HEK293T (cell line): ENCODE measurements at regions not wholly inside any gene's neighbourhood (a gene's known extent, or its start where the extent isn't known, plus 50 kb on each side); places are given as distances from the start of the nearest gene placed in this dataset.

ENCODE experiments used
- CTCF ChIA-PET: fragments of 350-600 bp; formaldehyde crosslinking; extraction: SDS; loops from one replicate; lab custom pipeline; 2021; ENCODE audit warnings: antibody characterized with exemption, inconsistent platforms; lab: Yijun Ruan, JAX
- POLR2A ChIA-PET: fragments of 350-600 bp; formaldehyde crosslinking; extraction: SDS; loops from one replicate; lab custom pipeline; 2020; ENCODE audit warnings: antibody characterized with exemption, inconsistent platforms; lab: Yijun Ruan, JAX
- DNase-seq: peaks from one replicate; pipeline ENCODE4 v3.0.0; 2012; ENCODE audit warnings: mixed read lengths; ENCODE audit errors: extremely low spot score
- ARNT ChIP-seq: fragments of 450-650 bp; IDR thresholded peaks from 2 replicates; pipeline ENCODE4 v1.6.1; 2017; ENCODE audit warnings: mild to moderate bottlenecking
- BHLHE40 ChIP-seq: fragments of 450-650 bp; IDR thresholded peaks from 2 replicates; pipeline ENCODE4 v1.6.1; 2016; ENCODE audit warnings: mild to moderate bottlenecking, moderate library complexity, borderline replicate concordance
- CTBP1 ChIP-seq: fragments of 450-650 bp; IDR thresholded peaks from 2 replicates; pipeline ENCODE4 v1.6.1; 2016; ENCODE audit warnings: borderline replicate concordance
- ELF4 ChIP-seq: fragments of 450-650 bp; IDR thresholded peaks from 2 replicates; pipeline ENCODE4 v1.6.1; 2017; ENCODE audit warnings: antibody characterized with exemption
- FOXA1 ChIP-seq: fragments of 450-650 bp; IDR thresholded peaks from 2 replicates; pipeline ENCODE4 v1.6.1; 2016; ENCODE audit warnings: mild to moderate bottlenecking
- FOXK2 ChIP-seq: fragments of 450-650 bp; IDR thresholded peaks from 2 replicates; pipeline ENCODE4 v1.6.1; 2016; ENCODE audit warnings: mild to moderate bottlenecking
- FOXM1 ChIP-seq: fragments of 450-650 bp; IDR thresholded peaks from 2 replicates; pipeline ENCODE4 v1.6.1; 2017; ENCODE audit warnings: mild to moderate bottlenecking, borderline replicate concordance
- HDGF ChIP-seq: fragments of 450-650 bp; IDR thresholded peaks from 2 replicates; pipeline ENCODE4 v1.6.1; 2017; ENCODE audit warnings: antibody characterized with exemption, borderline replicate concordance
- L3MBTL2 ChIP-seq: fragments of 450-650 bp; conservative IDR thresholded peaks from 2 replicates; pipeline ENCODE4 v1.6.1; 2016; ENCODE audit warnings: mild to moderate bottlenecking
- LEF1 ChIP-seq: fragments of 450-650 bp; IDR thresholded peaks from 2 replicates; pipeline ENCODE4 v1.6.1; 2017; ENCODE audit warnings: mild to moderate bottlenecking, borderline replicate concordance
- NFRKB ChIP-seq: fragments of 450-650 bp; IDR thresholded peaks from 2 replicates; pipeline ENCODE4 v1.6.1; 2016; ENCODE audit warnings: mild to moderate bottlenecking, moderate library complexity
- SP1 ChIP-seq: fragments of 450-650 bp; IDR thresholded peaks from 2 replicates; pipeline ENCODE4 v1.6.1; 2017
- SUZ12 ChIP-seq: fragments of 450-650 bp; IDR thresholded peaks from 2 replicates; pipeline ENCODE4 v1.6.1; 2016; ENCODE audit warnings: mild to moderate bottlenecking
- TARDBP ChIP-seq: fragments of 450-650 bp; IDR thresholded peaks from 2 replicates; pipeline ENCODE4 v1.6.1; 2016
- ZNF384 ChIP-seq: fragments of 450-650 bp; IDR thresholded peaks from 2 replicates; pipeline ENCODE4 v1.6.1; 2016
- TF ChIP-seq, protein P1 (sequence below): fragments of 450-650 bp; IDR thresholded peaks from 2 replicates; pipeline ENCODE4 v1.6.1; 2016

DNA sequence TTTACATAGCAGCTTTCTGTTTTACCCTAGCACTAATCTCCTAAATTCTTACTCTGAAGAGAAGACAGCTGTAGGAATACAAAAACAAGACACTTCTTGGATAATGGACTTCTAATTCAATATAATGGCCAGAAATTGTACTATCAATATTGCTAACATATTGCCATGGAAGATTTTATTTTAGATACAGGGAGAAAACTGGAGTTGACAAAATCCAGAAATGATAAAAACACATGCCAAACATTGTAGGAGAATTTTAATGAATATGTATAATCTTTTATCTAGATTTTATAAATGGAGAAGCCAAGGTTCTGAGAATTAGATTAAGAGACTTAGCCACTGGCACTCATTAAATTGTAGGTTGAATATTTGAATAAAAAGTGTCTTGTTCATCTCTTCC lies 1838.8 kb upstream of the LRRTM1 start:
- TF ChIP-seq CTBP1 (no peak), ARNT (no peak), FOXM1 (no peak), BHLHE40 (no peak), FOXK2 (no peak), ZNF384 (no peak)
- TF ChIP-seq, protein P1, sequence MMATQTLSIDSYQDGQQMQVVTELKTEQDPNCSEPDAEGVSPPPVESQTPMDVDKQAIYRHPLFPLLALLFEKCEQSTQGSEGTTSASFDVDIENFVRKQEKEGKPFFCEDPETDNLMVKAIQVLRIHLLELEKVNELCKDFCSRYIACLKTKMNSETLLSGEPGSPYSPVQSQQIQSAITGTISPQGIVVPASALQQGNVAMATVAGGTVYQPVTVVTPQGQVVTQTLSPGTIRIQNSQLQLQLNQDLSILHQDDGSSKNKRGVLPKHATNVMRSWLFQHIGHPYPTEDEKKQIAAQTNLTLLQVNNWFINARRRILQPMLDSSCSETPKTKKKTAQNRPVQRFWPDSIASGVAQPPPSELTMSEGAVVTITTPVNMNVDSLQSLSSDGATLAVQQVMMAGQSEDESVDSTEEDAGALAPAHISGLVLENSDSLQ = no peak
- no peak for DNase-seq
- ChIA-PET POLR2A (no interaction called here), CTCF (no interaction called here)

DNA sequence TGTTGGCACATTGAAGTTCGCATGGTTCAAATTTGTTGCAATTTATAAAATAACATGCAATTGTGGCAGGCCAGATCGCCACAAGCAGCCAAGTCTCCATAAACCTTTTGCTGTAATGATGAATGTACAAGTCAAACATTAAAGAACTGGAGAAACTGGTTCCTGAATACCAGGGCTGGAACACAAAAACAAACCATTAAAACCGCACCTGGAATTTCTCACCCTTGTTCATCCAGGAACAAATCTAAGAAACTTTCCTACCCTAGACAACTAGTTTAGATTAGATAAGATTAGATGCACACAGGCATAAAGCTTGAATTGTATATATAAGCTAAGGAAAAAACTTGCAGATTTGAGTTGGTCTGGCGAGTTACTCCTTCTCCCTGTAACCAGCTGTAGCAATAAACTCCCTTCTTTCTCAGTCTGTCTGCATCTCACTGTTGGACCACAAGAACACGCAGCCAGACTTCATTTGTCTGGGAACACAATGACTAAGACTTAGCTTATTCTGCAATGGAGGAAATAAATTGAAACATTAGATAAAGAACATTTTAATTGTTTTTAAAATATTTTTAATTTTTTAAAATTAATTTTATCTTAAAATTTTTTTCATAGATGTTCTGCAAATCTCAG lies 1835.5 kb upstream of the LRRTM1 start:
- DNase-seq = no peak
- POLR2A ChIA-PET = no interaction called here
- no peak for TF ChIP-seq NFRKB
- TF ChIP-seq SUZ12 = no peak
- no peak for TF ChIP-seq FOXA1
- no peak for TF ChIP-seq HDGF
- no peak for TF ChIP-seq FOXK2
- TF ChIP-seq LEF1 = no peak
- TF ChIP-seq SP1 = no peak
- TF ChIP-seq L3MBTL2 = no peak
- no peak for TF ChIP-seq BHLHE40
- TF ChIP-seq ELF4 = no peak
- no peak for TF ChIP-seq FOXM1
- no peak for TF ChIP-seq ARNT
- TF ChIP-seq ZNF384 = no peak
- CTCF ChIA-PET = no interaction called here

DNA sequence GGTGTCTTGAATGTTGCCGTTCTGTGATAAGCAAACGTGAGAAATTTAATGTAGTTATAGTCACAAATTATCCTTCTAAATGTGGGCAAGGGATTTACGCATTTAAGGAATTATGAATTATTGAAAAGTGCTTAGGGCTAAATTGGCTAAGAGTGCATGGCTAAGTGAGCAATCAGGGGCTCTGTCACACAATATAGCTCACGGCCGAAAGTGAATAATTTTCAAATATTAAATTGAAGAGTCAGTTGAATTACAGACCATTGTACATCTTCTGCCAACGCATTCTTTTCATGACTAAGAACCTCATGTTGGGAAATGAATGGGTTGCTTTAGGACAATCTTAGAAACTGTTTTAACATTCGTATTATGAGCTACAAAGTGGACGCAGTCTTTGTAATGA lies 1832.9 kb upstream of the LRRTM1 start:
- ChIA-PET CTCF (no interaction called here), POLR2A (no interaction called here)
- no peak for DNase-seq
- TF ChIP-seq HDGF = no peak
- no peak for TF ChIP-seq ELF4
- TF ChIP-seq FOXM1 = no peak
- TF ChIP-seq SUZ12 = no peak
- no peak for TF ChIP-seq CTBP1
- TF ChIP-seq TARDBP = no peak
- TF ChIP-seq BHLHE40 = no peak
- no peak for TF ChIP-seq L3MBTL2
- no peak for TF ChIP-seq NFRKB

DNA sequence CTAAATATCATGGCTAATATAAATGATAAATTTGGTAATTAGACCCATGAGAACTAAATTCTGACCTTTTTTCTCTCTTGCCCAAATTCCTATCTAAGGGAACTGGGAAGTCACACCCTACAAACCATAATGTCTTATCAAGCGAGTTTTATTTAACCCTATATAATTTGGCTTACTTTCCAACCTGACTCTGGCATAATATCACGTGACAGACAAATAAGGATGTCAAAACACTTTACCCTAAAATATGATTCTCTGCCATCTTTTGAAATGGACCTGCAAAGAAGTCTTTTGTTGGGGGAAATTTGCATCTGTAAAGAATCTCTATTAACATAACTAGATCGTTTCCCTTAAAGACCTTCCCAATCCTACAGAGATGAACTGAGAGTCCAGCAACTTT lies 1823.5 kb upstream of the LRRTM1 start:
- CTCF ChIA-PET = no interaction called here
- DNase-seq = no peak
- TF ChIP-seq FOXM1 (no peak), BHLHE40 (no peak), NFRKB (no peak), ARNT (no peak), LEF1 (no peak), TARDBP (no peak), SP1 (no peak), SUZ12 (no peak), L3MBTL2 (no peak), ELF4 (no peak), HDGF (no peak), FOXK2 (no peak), ZNF384 (no peak), FOXA1 (no peak), CTBP1 (no peak)
- TF ChIP-seq, protein P1 = no peak
- POLR2A ChIA-PET = no interaction called here

DNA sequence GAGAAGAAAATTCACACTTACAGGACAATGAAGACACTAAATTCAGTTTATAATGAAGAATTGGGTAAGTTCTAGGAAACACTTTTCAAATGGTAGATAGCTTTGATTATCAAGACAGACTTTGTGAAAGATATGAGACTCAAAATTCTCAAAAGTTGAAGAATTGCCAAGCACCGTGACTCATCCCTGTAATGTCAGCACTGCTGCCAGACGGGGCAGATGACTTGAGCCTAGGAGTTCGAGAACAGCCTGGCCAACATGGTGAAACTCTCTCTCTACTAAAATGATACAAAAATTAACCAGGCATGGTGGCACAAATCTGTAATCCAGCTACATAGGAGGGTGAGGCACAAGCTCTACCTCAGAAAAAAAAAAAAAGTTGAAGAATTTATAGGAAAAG lies 1820.1 kb upstream of the LRRTM1 start:
- TF ChIP-seq BHLHE40 = no peak
- TF ChIP-seq TARDBP = no peak
- TF ChIP-seq ZNF384 = no peak
- no peak for TF ChIP-seq LEF1
- no peak for TF ChIP-seq FOXA1
- TF ChIP-seq SUZ12 = no peak
- TF ChIP-seq FOXK2 = no peak
- TF ChIP-seq SP1 = no peak
- TF ChIP-seq ELF4 = no peak
- no peak for TF ChIP-seq NFRKB
- TF ChIP-seq, protein P1 = no peak
- TF ChIP-seq HDGF = no peak
- no peak for TF ChIP-seq L3MBTL2
- TF ChIP-seq FOXM1 = no peak
- TF ChIP-seq CTBP1 = no peak
- TF ChIP-seq ARNT = no peak
- POLR2A ChIA-PET = no interaction called here
- no peak for DNase-seq
- CTCF ChIA-PET = no interaction called here

DNA sequence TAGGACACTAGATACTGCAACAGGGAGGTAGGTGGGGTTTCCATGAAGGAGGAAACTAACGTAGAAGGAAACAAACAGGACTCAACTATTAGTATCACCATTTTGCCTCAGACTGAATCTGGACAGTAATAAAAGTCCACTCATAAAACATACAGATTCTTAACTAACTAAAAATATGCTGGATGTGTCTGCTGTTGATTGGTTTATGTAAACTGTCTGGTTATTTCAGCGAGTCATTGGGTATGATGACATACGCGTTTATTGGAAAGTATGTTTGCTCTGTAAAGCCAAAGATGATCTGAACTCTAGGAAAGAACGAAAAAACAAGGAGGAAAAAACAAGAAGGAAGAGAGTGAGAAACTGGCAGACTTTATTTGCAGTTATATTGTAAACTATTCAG lies 1816.1 kb upstream of the LRRTM1 start:
- TF ChIP-seq SUZ12 (no peak), SP1 (no peak), FOXA1 (no peak), NFRKB (no peak), ELF4 (no peak), LEF1 (no peak), FOXK2 (no peak), TARDBP (no peak), HDGF (no peak), ZNF384 (no peak), BHLHE40 (no peak)
- TF ChIP-seq, protein P1 = no peak
- POLR2A ChIA-PET = no interaction called here
- CTCF ChIA-PET = no interaction called here
- DNase-seq = no peak
